A673 (cell line): ENCODE measurements at regions not wholly inside any gene's neighbourhood (a gene's known extent, or its start where the extent isn't known, plus 50 kb on each side); places are given as distances from the start of the nearest gene placed in this dataset.

ENCODE experiments used
- CTCF ChIP-seq: fragments of 300-800, 200-600 bp; sonication (generic); conservative IDR thresholded peaks from 2 replicates; pipeline ENCODE4 v1.5.1; 2017; ENCODE audit warnings: low read depth, mild to moderate bottlenecking, antibody characterized with exemption, low read length, moderate library complexity, mixed read lengths
- EZH2 ChIP-seq: fragments of 200-600 bp; sonication (generic); IDR thresholded peaks from 2 replicates; pipeline ENCODE4 v1.6.1; 2017; ENCODE audit warnings: borderline replicate concordance, low read depth, mild to moderate bottlenecking, mixed read lengths, antibody characterized with exemption, low read length; ENCODE audit not compliant: poor library complexity, severe bottlenecking

- TF ChIP-seq CTCF (no peak), EZH2 (no peak)
Measured at GRCh38 chr11:115652496-115652895, 148.3 kb upstream of the CADM1 start.
